Gastrocnemius medialis (tissue), 4 donors: ENCODE measurements at regions not wholly inside any gene's neighbourhood (a gene's known extent, or its start where the extent isn't known, plus 50 kb on each side); places are given as distances from the start of the nearest gene placed in this dataset.

Source experiments
- POLR2A ChIP-seq, 2 donors: fragments of 450-650 bp; IDR thresholded peaks; one replicate each; pipeline ENCODE4 v1.6.1; 2017; ENCODE audit warnings: antibody characterized with exemption in 2 of 2, mild to moderate bottlenecking in 2 of 2, moderate library complexity in 2 of 2
- TF ChIP-seq, protein P1 (sequence below), 5 experiments: fragments of 450-650 bp in 3 of 5; fragments of 200-600 bp in 2 of 5; sonication (generic) in 2 of 5; IDR thresholded peaks in 4 of 5; conservative IDR thresholded peaks in 1 of 5; 1 replicate in 4 of 5; 2 replicates in 1 of 5; pipeline ENCODE4 v1.5.1; 2016 to 2019; ENCODE audit warnings: antibody characterized with exemption in 5 of 5, mild to moderate bottlenecking in 3 of 5, moderate library complexity in 3 of 5

DNA sequence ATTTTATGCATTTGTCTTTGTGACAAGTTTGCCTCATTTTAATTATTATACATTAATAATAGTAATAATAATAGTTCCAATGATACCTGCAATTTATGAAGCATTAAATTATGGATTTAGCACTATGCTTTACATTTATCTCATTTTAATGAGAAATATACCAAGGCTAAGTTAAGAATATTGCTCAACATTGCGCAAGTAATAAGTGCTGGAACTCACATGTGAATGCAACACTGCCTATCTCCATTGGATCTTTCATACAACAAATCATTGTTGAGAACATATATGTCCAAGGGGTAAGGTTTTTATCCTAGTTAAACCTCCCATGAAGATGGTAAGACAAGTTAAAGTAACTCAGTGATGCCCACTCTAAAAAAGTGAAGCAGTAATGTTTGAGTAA, 703.7 kb upstream of the SOX9 start:
- TF ChIP-seq, protein P1, sequence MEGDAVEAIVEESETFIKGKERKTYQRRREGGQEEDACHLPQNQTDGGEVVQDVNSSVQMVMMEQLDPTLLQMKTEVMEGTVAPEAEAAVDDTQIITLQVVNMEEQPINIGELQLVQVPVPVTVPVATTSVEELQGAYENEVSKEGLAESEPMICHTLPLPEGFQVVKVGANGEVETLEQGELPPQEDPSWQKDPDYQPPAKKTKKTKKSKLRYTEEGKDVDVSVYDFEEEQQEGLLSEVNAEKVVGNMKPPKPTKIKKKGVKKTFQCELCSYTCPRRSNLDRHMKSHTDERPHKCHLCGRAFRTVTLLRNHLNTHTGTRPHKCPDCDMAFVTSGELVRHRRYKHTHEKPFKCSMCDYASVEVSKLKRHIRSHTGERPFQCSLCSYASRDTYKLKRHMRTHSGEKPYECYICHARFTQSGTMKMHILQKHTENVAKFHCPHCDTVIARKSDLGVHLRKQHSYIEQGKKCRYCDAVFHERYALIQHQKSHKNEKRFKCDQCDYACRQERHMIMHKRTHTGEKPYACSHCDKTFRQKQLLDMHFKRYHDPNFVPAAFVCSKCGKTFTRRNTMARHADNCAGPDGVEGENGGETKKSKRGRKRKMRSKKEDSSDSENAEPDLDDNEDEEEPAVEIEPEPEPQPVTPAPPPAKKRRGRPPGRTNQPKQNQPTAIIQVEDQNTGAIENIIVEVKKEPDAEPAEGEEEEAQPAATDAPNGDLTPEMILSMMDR (IDR thresholded peaks at IDR 0.05 in 4 of 5, conservative IDR thresholded peaks at IDR 0.05 in 1 of 5), result no peak
- TF ChIP-seq POLR2A (IDR thresholded peaks at IDR 0.05), result no peak
